H1 (cell line): ENCODE measurements at regions not wholly inside any gene's neighbourhood (a gene's known extent, or its start where the extent isn't known, plus 50 kb on each side); places are given as distances from the start of the nearest gene placed in this dataset.

Source experiments
- CHD7 ChIP-seq: fragments of 300-600 bp; sonication (generic); IDR thresholded peaks from 2 replicates; pipeline ENCODE4 v1.7.1; 2012; ENCODE audit warnings: low read length, moderate library complexity, mild to moderate bottlenecking, inconsistent platforms; ENCODE audit not compliant: insufficient replicate concordance
- EP300 ChIP-seq, 2 experiments: IDR thresholded peaks; 1 replicate in 1 of 2; 2 replicates in 1 of 2; pipeline ENCODE4 v1.6.1; 2011 to 2012; ENCODE audit warnings: low read depth in 2 of 2, low read length in 2 of 2, mild to moderate bottlenecking in 2 of 2, borderline replicate concordance in 1 of 2, inconsistent platforms in 1 of 2, moderate library complexity in 1 of 2
- GABPA ChIP-seq: IDR thresholded peaks from 2 replicates; pipeline ENCODE4 v1.6.1; 2011; ENCODE audit warnings: mild to moderate bottlenecking, low read length, moderate library complexity, borderline replicate concordance; ENCODE audit not compliant: insufficient read depth
- HDAC6 ChIP-seq: IDR thresholded peaks from one replicate; pipeline ENCODE4 v1.7.1; 2012; ENCODE audit warnings: low read depth, mild to moderate bottlenecking, inconsistent platforms, low read length, moderate library complexity
- RNF2 ChIP-seq: fragments of 200-900, 300-1000 bp; sonication (generic); IDR thresholded peaks from 2 replicates; pipeline ENCODE4 v1.7.1; 2016; ENCODE audit warnings: borderline replicate concordance, low read depth, mild to moderate bottlenecking, antibody characterized with exemption, low read length; ENCODE audit not compliant: poor library complexity, severe bottlenecking; ENCODE audit errors: missing control alignments
- TAF7 ChIP-seq: optimal IDR thresholded peaks from 2 replicates; pipeline ENCODE3; 2011; ENCODE audit warnings: low read depth, mild to moderate bottlenecking, inconsistent platforms, low read length, moderate library complexity, borderline replicate concordance
- TCF12 ChIP-seq: IDR thresholded peaks from 2 replicates; pipeline ENCODE4 v1.6.1; 2011; ENCODE audit warnings: low read depth, mild to moderate bottlenecking, low read length
- TEAD4 ChIP-seq: IDR thresholded peaks from 2 replicates; pipeline ENCODE4 v1.6.1; 2012; ENCODE audit warnings: low read depth, low read length, inconsistent platforms, mixed read lengths
- YY1 ChIP-seq: IDR thresholded peaks from 2 replicates; pipeline ENCODE4 v1.6.1; 2011; ENCODE audit warnings: low read depth, mild to moderate bottlenecking, low read length

GRCh38 chr2:238971318-238972145, 123.6 kb downstream of the TWIST2 start (continued):
- TF ChIP-seq CHD7 (no peak), TEAD4 (no peak), TCF12 (no peak), TAF7 (no peak), YY1 (no peak), GABPA (no peak), EP300 (IDR thresholded peaks at IDR 0.05; ENCODE audit: borderline replicate concordance in 1 of 2, low read depth in 2 of 2, low read length in 2 of 2) (no peak), RNF2 (no peak), HDAC6 (no peak)
